Kidney (tissue), 13 donors: ENCODE measurements at regions not wholly inside any gene's neighbourhood (a gene's known extent, or its start where the extent isn't known, plus 50 kb on each side); places are given as distances from the start of the nearest gene placed in this dataset.
"Not testable (repeated sequence)": the region's sequence is repeated elsewhere in the genome, so short reads cannot be mapped to it uniquely, and the experiment has no call there.

Experiments used
- DNase-seq, 5 donors: peaks; one replicate each; pipeline ENCODE4 v3.0.0-alpha.2; 2013 to 2020
- FAIRE-seq: peaks from 2 replicates; lab custom pipeline; 2012; peaks lifted over from hg19 to GRCh38; lab: Jason Lieb, UNC
- H3K27ac ChIP-seq, 2 donors: one replicate each; pipeline ENCODE4 v1.7.0; 2013; ENCODE audit warnings: low read depth in 2 of 2, low read length in 2 of 2, inconsistent platforms in 1 of 2
- H3K27me3 ChIP-seq: one replicate; pipeline ENCODE4 v1.7.1; 2013; ENCODE audit warnings: low read length, inconsistent platforms; ENCODE audit not compliant: control insufficient read depth, insufficient read depth
- H3K36me3 ChIP-seq, 3 donors: one replicate each; pipeline versions ENCODE4 v1.7.0 to v1.7.1; 2013; ENCODE audit warnings: low read length in 3 of 3, control low read depth in 1 of 3, inconsistent platforms in 1 of 3; ENCODE audit not compliant: insufficient read depth in 3 of 3, control insufficient read depth in 2 of 3
- H3K4me1 ChIP-seq, 3 donors: one replicate each; pipeline versions ENCODE4 v1.7.0 to v1.7.1; 2013; ENCODE audit warnings: low read length in 3 of 3, inconsistent platforms in 1 of 3, low read depth in 1 of 3; ENCODE audit not compliant: control insufficient read depth in 2 of 3, insufficient read depth in 2 of 3
- H3K4me3 ChIP-seq, 3 donors: one replicate each; pipeline versions ENCODE4 v1.7.0 to v1.8.1; 2013; ENCODE audit warnings: low read length in 3 of 3, control low read depth in 1 of 3, inconsistent platforms in 1 of 3
- H3K9ac ChIP-seq, 3 donors: one replicate each; pipeline versions ENCODE4 v1.7.0 to v1.7.1; 2013; ENCODE audit warnings: low read length in 3 of 3, control low read depth in 1 of 3, inconsistent platforms in 1 of 3
- H3K9me3 ChIP-seq, 3 donors: one replicate each; pipeline versions ENCODE4 v1.7.0 to v1.7.1; 2013; ENCODE audit warnings: low read length in 3 of 3, control low read depth in 1 of 3, inconsistent platforms in 1 of 3; ENCODE audit not compliant: control insufficient read depth in 2 of 3, insufficient read depth in 1 of 3
- intact Hi-C: fragments of 100-400 bp; cut with DNase I; formaldehyde crosslinking; loops from one replicate; pipeline ENCODE4 v1.11.1; 2022
- TF ChIP-seq, protein P1 (sequence below): IDR thresholded peaks from 3 replicates; pipeline ENCODE4 v1.5.1; 2012; ENCODE audit warnings: mild to moderate bottlenecking, moderate library complexity, borderline replicate concordance; ENCODE audit not compliant: insufficient read depth; ENCODE audit errors: extremely low read depth
- donor health status: control.
- donor health status: control.
- donor health status: control.
- donor health status: control.
- donor health status: control.
- donor health status: DM: yes; HTN: yes; CAD: no.
- donor health status: Normal renal cell carcinoma (clear cell type).

GRCh38 chr6:34646714-34647113 lies 49.9 kb downstream of the ILRUN start:
- Histone ChIP-seq H3K27ac (no peak overlapping the region), H3K36me3 (peaks cover 0 to 3% (median 0%) of the 10 kb centered on the region in 3 donors), H3K4me1 (peaks cover 0 to 6% (median 5%) of the 10 kb centered on the region in 3 donors), H3K9me3 (no peaks in the 10 kb centered on the region), H3K9ac (no peak overlapping the region), H3K4me3 (no peak overlapping the region), H3K27me3 (no peaks in the 10 kb centered on the region)
- no peak for FAIRE-seq
- no peak for DNase-seq
- intact Hi-C loops, result no loop called here
- TF ChIP-seq, protein P1, sequence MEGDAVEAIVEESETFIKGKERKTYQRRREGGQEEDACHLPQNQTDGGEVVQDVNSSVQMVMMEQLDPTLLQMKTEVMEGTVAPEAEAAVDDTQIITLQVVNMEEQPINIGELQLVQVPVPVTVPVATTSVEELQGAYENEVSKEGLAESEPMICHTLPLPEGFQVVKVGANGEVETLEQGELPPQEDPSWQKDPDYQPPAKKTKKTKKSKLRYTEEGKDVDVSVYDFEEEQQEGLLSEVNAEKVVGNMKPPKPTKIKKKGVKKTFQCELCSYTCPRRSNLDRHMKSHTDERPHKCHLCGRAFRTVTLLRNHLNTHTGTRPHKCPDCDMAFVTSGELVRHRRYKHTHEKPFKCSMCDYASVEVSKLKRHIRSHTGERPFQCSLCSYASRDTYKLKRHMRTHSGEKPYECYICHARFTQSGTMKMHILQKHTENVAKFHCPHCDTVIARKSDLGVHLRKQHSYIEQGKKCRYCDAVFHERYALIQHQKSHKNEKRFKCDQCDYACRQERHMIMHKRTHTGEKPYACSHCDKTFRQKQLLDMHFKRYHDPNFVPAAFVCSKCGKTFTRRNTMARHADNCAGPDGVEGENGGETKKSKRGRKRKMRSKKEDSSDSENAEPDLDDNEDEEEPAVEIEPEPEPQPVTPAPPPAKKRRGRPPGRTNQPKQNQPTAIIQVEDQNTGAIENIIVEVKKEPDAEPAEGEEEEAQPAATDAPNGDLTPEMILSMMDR, result no peak

- TF ChIP-seq, protein P1, result no peak
- no peak overlapping the region for H3K27ac ChIP-seq
- FAIRE-seq, result no peak
Measured at GRCh38 chr6:34645627-34646026, 50.9 kb downstream of the ILRUN start.

GRCh38 chr6:34644716-34645115 lies 51.9 kb downstream of the ILRUN start:
- FAIRE-seq, result no peak
- TF ChIP-seq, protein P1, result no peak
- Histone ChIP-seq H3K36me3 (peaks cover 0 to 3% (median 0%) of the 10 kb centered on the region in 3 donors), H3K27me3 (no peaks in the 10 kb centered on the region), H3K27ac (no peak overlapping the region), H3K9ac (no peak overlapping the region), H3K4me1 (peaks cover 0 to 6% (median 5%) of the 10 kb centered on the region in 3 donors), H3K4me3 (no peak overlapping the region), H3K9me3 (no peaks in the 10 kb centered on the region)
- DNase-seq, result no peak
- intact Hi-C loops, result no loop called here

More at GRCh38 chr6:34645627-34646026, 50.9 kb downstream of the ILRUN start:
- H3K9ac ChIP-seq, result no peak overlapping the region
- H3K9me3 ChIP-seq, result no peaks in the 10 kb centered on the region
- DNase-seq, result no peak
- no peak overlapping the region for H3K4me3 ChIP-seq
- no peaks in the 10 kb centered on the region for H3K27me3 ChIP-seq
- H3K36me3 ChIP-seq, result peaks cover 0 to 3% (median 0%) of the 10 kb centered on the region in 3 donors
- intact Hi-C loops, result no loop called here
- H3K4me1 ChIP-seq, result peaks cover 0 to 6% (median 5%) of the 10 kb centered on the region in 3 donors

- H3K27me3 ChIP-seq, result no peaks in the 10 kb centered on the region
- peaks cover 0 to 3% (median 0%) of the 10 kb centered on the region in 3 donors for H3K36me3 ChIP-seq
- TF ChIP-seq, protein P1, result no peak
- no peak overlapping the region for H3K27ac ChIP-seq
- no peak overlapping the region for H3K9ac ChIP-seq
- no peak for FAIRE-seq
- intact Hi-C loops, result no loop called here
- H3K4me1 ChIP-seq, result peaks cover 0 to 14% (median 0%) of the 10 kb centered on the region in 3 donors
- no peak for DNase-seq
- H3K4me3 ChIP-seq, result no peak overlapping the region
- no peaks in the 10 kb centered on the region for H3K9me3 ChIP-seq
Measured at GRCh38 chr6:34642427-34642826, 54.1 kb downstream of the ILRUN start.

GRCh38 chr6:34640074-34640849 lies 56.3 kb downstream of the ILRUN start:
- FAIRE-seq, intact Hi-C loops, H3K9me3 ChIP-seq: not testable (repeated sequence)

More at GRCh38 chr6:34640074-34640849, 56.3 kb downstream of the ILRUN start:
- H3K27ac ChIP-seq, result peak overlapping the region; percentile 3 to 67
- DNase-seq, H3K4me3 ChIP-seq, H3K36me3 ChIP-seq, H3K9ac ChIP-seq, H3K27me3 ChIP-seq: not testable (repeated sequence)
- H3K4me1 ChIP-seq, result peaks cover 0 to 25% (median 0%) of the 10 kb centered on the region in 3 donors
